Epidermal melanocyte (primary cell): ENCODE measurements at regions not wholly inside any gene's neighbourhood (a gene's known extent, or its start where the extent isn't known, plus 50 kb on each side); places are given as distances from the start of the nearest gene placed in this dataset.

Experiments
- DNase-seq: peaks from one replicate; pipeline ENCODE4 v3.0.0; 2011; ENCODE audit warnings: low spot score; ENCODE audit not compliant: insufficient read length

- DNase-seq, result no peak
These were observed 126.8 kb upstream of the UBE3A start for GRCh38 chr15:25565470-25566264.

GRCh38 chr15:25563596-25563995, 124.8 kb upstream of the UBE3A start:
- DNase-seq, result no peak

- no peak for DNase-seq
These were observed 119.1 kb upstream of the UBE3A start for GRCh38 chr15:25557926-25558325.

GRCh38 chr15:25556136-25556535, 117.3 kb upstream of the UBE3A start:
- DNase-seq, result no peak

DNA sequence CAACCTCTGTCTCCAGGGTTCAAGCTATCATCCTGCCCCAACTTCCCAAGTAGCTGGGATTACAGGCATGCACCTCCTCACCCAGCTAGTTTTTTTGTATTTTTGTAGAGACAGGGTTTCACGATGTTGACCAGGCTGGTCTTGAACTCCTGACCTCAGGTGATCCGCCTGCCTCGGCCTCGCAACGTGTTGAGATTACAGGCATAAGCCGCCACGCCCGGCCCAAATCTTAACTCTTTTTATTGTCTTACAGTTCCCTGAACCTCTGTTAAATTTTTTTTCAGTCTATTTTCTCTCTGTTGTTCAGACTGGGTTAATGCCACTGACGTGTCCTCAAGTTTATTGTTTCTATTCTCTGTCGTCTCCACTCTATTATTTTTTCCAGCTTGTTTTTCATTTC, 115.8 kb upstream of the UBE3A start:
- DNase-seq, result no peak

DNA sequence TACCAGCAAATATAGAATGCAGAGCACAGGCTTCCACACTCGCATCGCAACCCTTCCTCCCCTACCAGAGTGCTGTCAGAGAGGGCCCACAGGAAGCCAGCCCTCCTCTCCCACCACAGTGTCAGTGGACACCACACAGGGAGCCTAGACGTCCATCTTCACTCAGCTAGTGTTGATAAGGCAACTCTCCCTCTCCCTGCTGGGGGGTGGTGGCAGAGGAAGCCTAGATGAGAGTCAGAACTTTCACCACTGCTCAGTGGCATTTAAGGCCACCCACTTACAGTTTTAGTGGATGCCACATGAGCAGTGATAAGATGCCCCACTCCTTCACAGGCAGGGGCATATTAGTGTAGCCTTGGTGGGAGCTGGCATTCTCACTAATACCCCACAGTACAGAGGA, 109.8 kb upstream of the UBE3A start:
- DNase-seq, result no peak

GRCh38 chr15:25545889-25546288, 107.1 kb upstream of the UBE3A start:
- no peak for DNase-seq

GRCh38 chr15:25545017-25545416, 106.2 kb upstream of the UBE3A start:
- no peak for DNase-seq

DNA sequence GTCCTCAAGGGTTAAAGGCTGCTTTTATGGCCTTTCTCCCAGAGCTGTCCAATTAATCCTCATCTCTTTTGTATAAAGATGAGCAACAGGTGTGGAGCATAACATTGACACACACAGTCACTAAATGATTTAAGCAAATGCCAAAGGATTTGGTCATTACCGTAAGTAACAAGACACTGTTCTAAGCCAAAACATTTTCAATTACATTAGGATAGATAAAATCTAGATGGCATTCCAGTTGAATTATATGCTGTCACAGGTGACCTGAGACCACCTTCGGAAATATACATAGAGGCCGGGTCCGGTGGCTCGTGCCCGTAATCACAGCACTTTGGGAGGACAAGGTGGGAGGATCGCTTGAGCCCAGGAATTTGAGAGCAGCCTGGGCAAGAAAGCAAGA, 105.3 kb upstream of the UBE3A start:
- no peak for DNase-seq

DNA sequence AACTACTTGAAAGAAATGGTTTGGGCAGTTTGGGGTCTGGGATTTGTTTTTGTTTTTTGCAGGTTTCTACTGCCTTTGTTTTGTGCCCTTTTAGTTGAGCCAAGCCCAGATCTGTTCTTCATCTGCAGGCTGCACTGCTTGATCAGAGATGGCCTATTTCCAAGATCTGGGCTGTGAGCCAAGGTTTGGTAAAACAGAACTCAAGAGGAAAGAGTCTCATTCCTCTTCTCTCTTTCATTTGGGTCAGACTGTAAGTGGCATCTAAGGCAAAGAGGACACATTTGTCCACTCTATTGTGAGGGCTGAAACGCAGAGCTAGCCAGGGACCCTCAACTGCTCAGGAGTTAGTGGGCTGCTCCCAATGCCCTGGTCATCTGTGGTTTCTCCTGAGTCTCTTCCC, 104.4 kb upstream of the UBE3A start:
- DNase-seq, result peak; percentile 29

- DNase-seq, result no peak
These were observed 102.4 kb upstream of the UBE3A start for GRCh38 chr15:25541228-25541627.

GRCh38 chr15:25536801-25537611, 98.2 kb upstream of the UBE3A start:
- DNase-seq, result no peak

DNA sequence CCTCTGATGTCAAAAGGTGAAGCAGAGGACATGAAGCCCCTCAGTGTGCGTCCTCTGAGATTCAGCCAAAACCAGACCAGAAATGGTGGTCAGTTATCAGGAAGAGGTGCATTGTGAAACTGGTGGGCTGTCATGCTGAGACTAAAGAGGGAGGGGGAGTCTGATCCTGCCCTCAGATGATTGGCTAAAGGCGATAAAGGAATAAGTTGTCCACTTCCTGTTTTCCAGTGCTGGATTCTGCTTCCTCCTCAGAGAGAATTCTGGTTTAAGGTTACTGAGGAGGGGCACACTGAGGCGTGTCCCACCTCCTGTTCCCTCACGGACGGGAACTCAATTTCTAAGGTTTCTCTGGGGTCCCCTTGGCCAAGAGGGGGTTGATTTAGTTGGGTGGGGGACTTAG, 97.0 kb upstream of the UBE3A start:
- DNase-seq, result no peak

DNA sequence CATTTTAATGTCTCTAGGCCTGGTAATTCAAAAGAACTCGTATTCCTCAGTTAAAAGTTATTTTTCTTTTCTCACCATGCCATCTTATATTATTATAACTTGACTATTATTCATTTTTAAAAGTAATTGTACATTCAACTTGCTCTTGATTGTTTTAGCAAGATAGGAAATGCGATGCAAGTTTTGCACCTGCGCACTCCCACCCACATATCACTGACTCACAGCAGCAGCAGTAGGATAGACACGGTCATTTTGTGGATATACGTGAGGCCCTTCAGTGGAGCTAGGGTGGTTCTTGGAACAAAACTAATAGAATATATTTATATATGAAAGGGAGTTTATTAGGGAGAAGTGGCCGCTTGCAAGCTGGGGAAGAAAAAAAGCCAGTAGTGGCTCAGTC, 95.5 kb upstream of the UBE3A start:
- no peak for DNase-seq

DNA sequence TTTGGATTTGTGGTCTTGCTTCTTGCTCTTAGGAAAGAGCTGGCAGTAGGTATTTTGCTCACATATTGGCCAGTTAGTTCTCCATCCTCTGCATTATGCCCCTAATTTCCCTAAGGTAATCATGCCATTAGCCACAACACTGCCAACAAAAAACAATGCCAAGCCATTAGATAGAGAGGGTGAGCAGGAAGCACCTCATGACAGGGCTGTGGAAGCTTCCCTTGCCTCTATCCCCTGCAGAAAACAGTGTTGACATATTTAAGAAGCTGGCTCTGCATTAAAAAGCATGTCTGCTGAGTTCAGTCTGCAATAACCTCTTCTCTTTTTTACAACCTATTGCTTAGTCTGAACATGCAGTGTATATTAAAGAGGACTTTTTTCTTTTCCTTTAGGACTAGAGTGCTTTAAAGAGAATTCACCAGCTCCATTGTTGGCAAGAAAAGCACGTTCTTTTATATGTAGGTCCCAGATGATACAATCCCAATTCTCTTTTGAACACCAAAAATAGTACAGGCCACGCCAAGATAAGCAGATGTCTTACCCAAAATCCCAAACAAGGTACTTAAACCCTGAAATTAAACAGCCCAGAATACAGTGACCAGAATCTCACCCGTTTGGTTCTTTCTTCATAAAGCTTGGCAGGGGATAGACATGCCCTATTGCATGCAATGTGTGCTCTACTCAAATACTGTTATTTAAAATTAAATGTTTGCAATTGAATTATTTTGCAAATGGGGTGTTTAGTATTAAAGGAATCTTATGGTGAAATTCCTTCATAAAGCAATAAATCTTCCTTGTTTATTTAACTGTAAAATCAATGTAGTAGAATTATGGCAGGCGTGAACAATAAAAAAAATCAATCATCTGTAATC, 93.7 kb upstream of the UBE3A start:
- DNase-seq, result no peak

DNA sequence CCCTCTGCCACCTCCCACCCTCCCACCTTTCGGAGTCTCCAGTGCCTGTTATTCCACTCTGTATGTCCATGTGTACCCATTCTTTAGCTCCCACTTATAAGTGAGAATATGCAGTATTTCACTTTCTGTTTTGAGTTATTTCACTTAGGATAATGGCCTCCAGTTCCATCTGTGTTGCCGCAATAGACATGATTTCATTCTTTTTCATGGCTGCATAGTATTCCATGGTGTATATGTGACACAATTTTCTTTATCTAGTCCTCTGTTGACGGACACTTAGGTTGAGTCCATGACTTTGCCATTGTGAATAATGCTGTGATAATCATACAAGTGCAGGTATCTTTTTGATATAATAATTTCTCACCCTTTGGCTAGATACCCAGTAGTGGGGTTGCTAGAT, 91.0 kb upstream of the UBE3A start:
- DNase-seq, result no peak

GRCh38 chr15:25527118-25527517, 88.3 kb upstream of the UBE3A start:
- no peak for DNase-seq

DNA sequence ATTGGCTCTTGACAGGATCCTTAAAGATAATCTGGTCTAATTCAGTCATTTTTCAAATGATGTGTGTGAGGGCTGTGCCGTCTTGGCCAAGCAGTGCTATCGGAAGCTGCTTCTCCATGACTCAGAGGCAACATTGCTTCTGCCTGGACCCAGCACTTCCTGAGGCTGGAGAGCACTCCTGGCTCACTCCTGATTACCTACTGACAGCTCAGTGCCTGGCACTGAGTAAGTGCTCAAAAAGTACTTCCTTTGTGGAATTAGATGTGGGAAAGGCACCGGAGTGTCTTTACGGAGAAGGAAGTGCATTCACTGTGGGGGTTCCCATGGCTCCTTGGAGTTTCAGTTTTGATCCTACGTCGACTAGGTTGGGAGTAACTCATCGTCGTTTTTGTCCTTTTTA, 86.9 kb upstream of the UBE3A start:
- DNase-seq, result no peak

DNA sequence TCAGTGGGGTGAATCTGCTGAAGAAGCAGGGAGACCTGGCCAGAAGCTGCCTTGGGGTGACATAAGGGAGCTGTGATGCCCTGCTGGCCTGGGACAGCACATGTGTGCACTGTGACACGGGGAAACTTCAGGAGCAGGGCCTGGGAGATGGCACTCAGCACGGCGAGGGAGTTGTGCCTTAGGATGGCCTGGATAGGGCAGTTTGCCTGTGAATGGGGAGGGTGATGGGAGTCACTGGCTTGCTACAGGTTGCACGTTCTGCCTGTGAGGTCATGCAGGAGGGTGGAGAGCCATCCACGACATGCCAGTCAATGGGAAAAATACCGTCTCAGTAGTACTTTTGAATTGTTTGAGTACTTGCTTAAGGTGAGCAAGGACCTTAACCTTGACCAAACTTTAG, 76.8 kb upstream of the UBE3A start:
- no peak for DNase-seq

DNA sequence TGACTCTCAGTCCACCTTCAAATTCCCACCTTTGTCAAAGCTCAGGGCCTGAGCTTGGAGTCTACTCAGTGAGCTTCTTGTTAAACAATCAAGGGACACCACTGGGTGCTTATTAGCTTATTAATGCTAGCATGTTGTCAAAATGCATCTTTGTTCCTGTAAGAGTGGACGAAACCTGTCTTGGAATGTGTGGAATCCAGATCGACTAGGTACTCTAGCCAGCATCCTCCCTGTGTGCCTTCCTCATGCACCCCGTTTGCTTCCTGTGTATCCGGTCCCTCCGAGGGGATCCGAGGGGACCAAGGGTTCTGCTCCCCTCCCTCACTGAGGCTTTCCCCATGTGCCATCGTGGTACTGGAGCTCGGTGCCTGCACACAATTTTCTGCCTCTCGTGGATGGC, 75.7 kb upstream of the UBE3A start:
- no peak for DNase-seq

- DNase-seq, result no peak
These were observed 74.1 kb upstream of the UBE3A start for GRCh38 chr15:25512957-25513356.

- no peak for DNase-seq
These were observed 71.3 kb upstream of the UBE3A start for GRCh38 chr15:25510146-25510545.
